ENCODE measurements at regions not wholly inside any gene's neighbourhood (a gene's known extent, or its start where the extent isn't known, plus 50 kb on each side); places are given as distances from the start of the nearest gene placed in this dataset.

GRCh38 chr2:224136396-224136795 lies 97.3 kb upstream of the SERPINE2 start:
- FAIRE-seq (no peak), DNase-seq (ENCODE audit: low read depth, low spot score) (no peak)
- TF ChIP-seq EZH2 (IDR thresholded peaks at IDR 0.05; ENCODE audit: low read length) (no peak), CTCF (optimal IDR thresholded peaks at IDR 0.05 in 1 of 3, IDR thresholded peaks at IDR 0.05 in 1 of 3, conservative IDR thresholded peaks at IDR 0.05 in 1 of 3; ENCODE audit: extremely low read depth in 1 of 3, insufficient read depth in 2 of 3, low read length in 3 of 3) (no peak)
- peaks cover 2% of the 10 kb centered on the region for H3K4me1 ChIP-seq (ENCODE audit: control insufficient read depth, extremely low read depth, insufficient read depth, low read length)
- dilution Hi-C loops (cut with MboI; ENCODE audit: extremely low pct_ligation_motif_present, low sequenced_read_pairs): no loop called here
- no peaks in the 10 kb centered on the region for H3K9me3 ChIP-seq (ENCODE audit: control insufficient read depth, low read depth, low read length)
- H4K20me1 ChIP-seq (ENCODE audit: control insufficient read depth, extremely low read depth, insufficient read depth, low read length): no peaks in the 10 kb centered on the region
- H3K9me1 ChIP-seq (ENCODE audit: control insufficient read depth, extremely low read depth, insufficient read depth, low read length): no peaks in the 10 kb centered on the region
- H3K4me2 ChIP-seq (ENCODE audit: control insufficient read depth, extremely low read depth, insufficient read depth, low read depth, low read length): no peak overlapping the region
- no peaks in the 10 kb centered on the region for H3K79me2 ChIP-seq (ENCODE audit: control insufficient read depth, insufficient read depth, low read length)
- H3K27ac ChIP-seq (ENCODE audit: control insufficient read depth, insufficient read depth, low read length): no peak overlapping the region
- no peak overlapping the region for H3K9ac ChIP-seq (ENCODE audit: control insufficient read depth, extremely low read depth, insufficient read depth, low read length)
- H3K4me3 ChIP-seq (ENCODE audit: control insufficient read depth in 2 of 3, extremely low read depth in 1 of 3, insufficient read depth in 2 of 3, low read depth in 1 of 3, low read length in 3 of 3): no peak overlapping the region
- no peaks in the 10 kb centered on the region for H3K36me3 ChIP-seq (ENCODE audit: control insufficient read depth in 2 of 2, extremely low read depth in 1 of 2, insufficient read depth in 2 of 2, low read length in 2 of 2)
- no peak overlapping the region for H2AFZ ChIP-seq (ENCODE audit: control insufficient read depth, low read length)
- no peaks in the 10 kb centered on the region for H3K27me3 ChIP-seq (ENCODE audit: control insufficient read depth, extremely low read depth, insufficient read depth, low read length)

DNA sequence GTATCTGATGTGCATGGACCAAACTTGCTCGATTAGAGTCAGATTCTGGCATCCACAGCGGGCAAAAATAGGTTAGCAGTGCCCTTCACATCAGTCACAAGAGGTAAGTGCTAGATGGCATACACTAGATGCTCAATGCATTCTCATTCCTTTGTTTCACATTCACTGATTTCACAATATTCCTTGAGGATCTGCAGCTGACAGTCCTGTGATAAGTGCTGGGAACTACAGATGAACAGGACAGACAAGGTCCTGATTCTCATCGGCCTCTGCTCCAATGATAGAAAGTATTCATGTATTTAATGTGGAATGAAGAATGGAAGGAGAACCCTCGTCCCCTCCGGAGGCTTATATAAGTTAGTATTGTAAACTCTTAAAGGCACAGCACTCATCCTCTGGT lies 96.8 kb upstream of the SERPINE2 start:
- no peaks in the 10 kb centered on the region for H3K79me2 ChIP-seq (ENCODE audit: control insufficient read depth, insufficient read depth, low read length)
- H3K4me1 ChIP-seq (ENCODE audit: control insufficient read depth, extremely low read depth, insufficient read depth, low read length): no peaks in the 10 kb centered on the region
- H3K27me3 ChIP-seq (ENCODE audit: control insufficient read depth, extremely low read depth, insufficient read depth, low read length): no peaks in the 10 kb centered on the region
- H3K27ac ChIP-seq (ENCODE audit: control insufficient read depth, insufficient read depth, low read length): no peak overlapping the region
- H3K4me3 ChIP-seq (ENCODE audit: control insufficient read depth in 2 of 3, extremely low read depth in 1 of 3, insufficient read depth in 2 of 3, low read depth in 1 of 3, low read length in 3 of 3): no peak overlapping the region
- H3K4me2 ChIP-seq (ENCODE audit: control insufficient read depth, extremely low read depth, insufficient read depth, low read depth, low read length): no peak overlapping the region
- FAIRE-seq (no peak), DNase-seq (ENCODE audit: low read depth, low spot score) (no peak)
- no peak overlapping the region for H3K9ac ChIP-seq (ENCODE audit: control insufficient read depth, extremely low read depth, insufficient read depth, low read length)
- H2AFZ ChIP-seq (ENCODE audit: control insufficient read depth, low read length): no peak overlapping the region
- no peaks in the 10 kb centered on the region for H3K36me3 ChIP-seq (ENCODE audit: control insufficient read depth in 2 of 2, extremely low read depth in 1 of 2, insufficient read depth in 2 of 2, low read length in 2 of 2)
- no peak for TF ChIP-seq CTCF (optimal IDR thresholded peaks at IDR 0.05 in 1 of 3, IDR thresholded peaks at IDR 0.05 in 1 of 3, conservative IDR thresholded peaks at IDR 0.05 in 1 of 3; ENCODE audit: extremely low read depth in 1 of 3, insufficient read depth in 2 of 3, low read length in 3 of 3)
- TF ChIP-seq EZH2 (IDR thresholded peaks at IDR 0.05; ENCODE audit: low read length): no peak
- no peaks in the 10 kb centered on the region for H4K20me1 ChIP-seq (ENCODE audit: control insufficient read depth, extremely low read depth, insufficient read depth, low read length)
- no peaks in the 10 kb centered on the region for H3K9me3 ChIP-seq (ENCODE audit: control insufficient read depth, low read depth, low read length)
- dilution Hi-C loops (cut with MboI; ENCODE audit: extremely low pct_ligation_motif_present, low sequenced_read_pairs): no loop called here
- H3K9me1 ChIP-seq (ENCODE audit: control insufficient read depth, extremely low read depth, insufficient read depth, low read length): no peaks in the 10 kb centered on the region
